NK-92 treated with Interleukin-12 subunit alpha and Interleukin-12 subunit beta, amount 100 ng/mL, for 24 hours (cell line): ENCODE measurements at regions not wholly inside any gene's neighbourhood (a gene's known extent, or its start where the extent isn't known, plus 50 kb on each side); places are given as distances from the start of the nearest gene placed in this dataset.

Experiments
- DNase-seq: peaks from one replicate; lab custom pipeline; 2025; lab: John Stamatoyannopoulos, UW

GRCh38 chr6:139666284-139666683 lies 291.8 kb upstream of the CITED2 start:
- DNase-seq, result no peak

- no peak for DNase-seq
These were observed 289.5 kb upstream of the CITED2 start for GRCh38 chr6:139663996-139664395.

- no peak for DNase-seq
These were observed 285.3 kb upstream of the CITED2 start for GRCh38 chr6:139659711-139660110.

GRCh38 chr6:139659196-139659595 lies 284.7 kb upstream of the CITED2 start:
- DNase-seq, result no peak

GRCh38 chr6:139657119-139657518 lies 282.7 kb upstream of the CITED2 start:
- no peak for DNase-seq

- DNase-seq, result no peak
These were observed 281.6 kb upstream of the CITED2 start for GRCh38 chr6:139655783-139656705.

- DNase-seq, result no peak
These were observed 280.7 kb upstream of the CITED2 start for GRCh38 chr6:139654888-139655782.

GRCh38 chr6:139654309-139654708 lies 279.9 kb upstream of the CITED2 start:
- no peak for DNase-seq

- no peak for DNase-seq
These were observed 278.7 kb upstream of the CITED2 start for GRCh38 chr6:139653111-139653510.

GRCh38 chr6:139650941-139651340 lies 276.5 kb upstream of the CITED2 start:
- no peak for DNase-seq

- DNase-seq, result no peak
These were observed 275.3 kb upstream of the CITED2 start for GRCh38 chr6:139649732-139650131.

- DNase-seq, result no peak
These were observed 274.7 kb upstream of the CITED2 start for GRCh38 chr6:139649128-139649527.

- no peak for DNase-seq
These were observed 274.1 kb upstream of the CITED2 start for GRCh38 chr6:139648430-139649000.

- no peak for DNase-seq
These were observed 273.4 kb upstream of the CITED2 start for GRCh38 chr6:139647841-139648240.

- DNase-seq, result no peak
These were observed 272.6 kb upstream of the CITED2 start for GRCh38 chr6:139647016-139647415.

GRCh38 chr6:139644821-139645220 lies 270.4 kb upstream of the CITED2 start:
- no peak for DNase-seq

- DNase-seq, result no peak
These were observed 269.5 kb upstream of the CITED2 start for GRCh38 chr6:139643986-139644385.

GRCh38 chr6:139642346-139642745 lies 267.9 kb upstream of the CITED2 start:
- DNase-seq, result no peak

GRCh38 chr6:139641376-139641775 lies 266.9 kb upstream of the CITED2 start:
- no peak for DNase-seq

- no peak for DNase-seq
These were observed 266.5 kb upstream of the CITED2 start for GRCh38 chr6:139640921-139641320.

GRCh38 chr6:139640448-139640847 lies 266.0 kb upstream of the CITED2 start:
- DNase-seq, result no peak

GRCh38 chr6:139639507-139639906 lies 265.1 kb upstream of the CITED2 start:
- DNase-seq, result no peak
